ENCODE measurements at regions not wholly inside any gene's neighbourhood (a gene's known extent, or its start where the extent isn't known, plus 50 kb on each side); places are given as distances from the start of the nearest gene placed in this dataset.

DNA sequence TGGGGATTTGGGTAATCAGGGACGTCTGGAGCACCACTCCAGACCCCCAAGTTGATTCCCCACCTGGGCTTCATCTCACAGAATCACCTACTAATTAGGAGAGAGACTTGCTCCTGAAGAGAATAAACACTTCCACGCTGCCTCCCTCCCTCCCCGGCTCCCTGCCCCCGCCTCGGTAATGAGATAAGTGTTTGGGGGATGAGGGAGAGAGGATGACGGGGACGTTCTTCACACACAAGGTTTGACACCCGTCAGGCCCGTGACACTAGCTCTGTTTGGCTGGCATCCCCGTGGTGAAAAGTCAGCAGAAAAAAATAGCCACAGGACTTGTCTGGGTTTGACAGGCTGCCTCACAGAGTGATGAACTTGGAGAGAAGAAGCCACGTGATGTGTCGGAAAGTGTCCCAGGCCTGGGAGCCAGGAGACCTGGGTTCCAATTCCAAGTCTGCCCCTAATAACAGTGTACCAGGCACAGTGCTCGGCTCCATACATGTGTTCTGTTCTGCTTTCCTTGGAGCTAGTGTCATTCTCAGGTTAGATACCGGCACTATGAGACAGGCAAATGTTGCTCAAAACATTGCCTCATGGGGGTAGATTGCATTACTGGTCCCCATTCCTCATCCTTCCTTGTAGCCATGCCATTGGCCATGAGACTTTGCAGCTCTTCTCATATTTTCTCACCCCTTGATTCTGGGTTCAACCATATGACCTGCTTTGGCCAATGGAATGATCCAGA is 578.0 kb downstream of the BCOR start:
- no peak for DNase-seq
- intact Hi-C loops (cut with micrococcal nuclease; ENCODE audit: unreplicated experiment), result no loop called here
- no peak overlapping the region for H3K4me3 Mint-ChIP-seq (ENCODE audit: low read depth, unreplicated experiment)
- H3K27ac Mint-ChIP-seq (ENCODE audit: unreplicated experiment), result no peak overlapping the region
- H3K4me1 Mint-ChIP-seq (ENCODE audit: low read depth, unreplicated experiment), result no peaks in the 10 kb centered on the region
- CTCF ChIA-PET, result no interaction called here
- no peaks in the 10 kb centered on the region for H3K9me3 Mint-ChIP-seq (ENCODE audit: low read depth, unreplicated experiment)
- H3K27me3 Mint-ChIP-seq (ENCODE audit: unreplicated experiment), result peaks cover 88% of the 10 kb centered on the region
- BruUV-seq (replicated peaks), result no TSS peak
- TF ChIP-seq, protein P1, sequence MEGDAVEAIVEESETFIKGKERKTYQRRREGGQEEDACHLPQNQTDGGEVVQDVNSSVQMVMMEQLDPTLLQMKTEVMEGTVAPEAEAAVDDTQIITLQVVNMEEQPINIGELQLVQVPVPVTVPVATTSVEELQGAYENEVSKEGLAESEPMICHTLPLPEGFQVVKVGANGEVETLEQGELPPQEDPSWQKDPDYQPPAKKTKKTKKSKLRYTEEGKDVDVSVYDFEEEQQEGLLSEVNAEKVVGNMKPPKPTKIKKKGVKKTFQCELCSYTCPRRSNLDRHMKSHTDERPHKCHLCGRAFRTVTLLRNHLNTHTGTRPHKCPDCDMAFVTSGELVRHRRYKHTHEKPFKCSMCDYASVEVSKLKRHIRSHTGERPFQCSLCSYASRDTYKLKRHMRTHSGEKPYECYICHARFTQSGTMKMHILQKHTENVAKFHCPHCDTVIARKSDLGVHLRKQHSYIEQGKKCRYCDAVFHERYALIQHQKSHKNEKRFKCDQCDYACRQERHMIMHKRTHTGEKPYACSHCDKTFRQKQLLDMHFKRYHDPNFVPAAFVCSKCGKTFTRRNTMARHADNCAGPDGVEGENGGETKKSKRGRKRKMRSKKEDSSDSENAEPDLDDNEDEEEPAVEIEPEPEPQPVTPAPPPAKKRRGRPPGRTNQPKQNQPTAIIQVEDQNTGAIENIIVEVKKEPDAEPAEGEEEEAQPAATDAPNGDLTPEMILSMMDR (IDR thresholded peaks at IDR 0.05; ENCODE audit: unreplicated experiment), result no peak
- no peaks in the 10 kb centered on the region for H3K36me3 Mint-ChIP-seq (ENCODE audit: insufficient read depth, unreplicated experiment)

DNA sequence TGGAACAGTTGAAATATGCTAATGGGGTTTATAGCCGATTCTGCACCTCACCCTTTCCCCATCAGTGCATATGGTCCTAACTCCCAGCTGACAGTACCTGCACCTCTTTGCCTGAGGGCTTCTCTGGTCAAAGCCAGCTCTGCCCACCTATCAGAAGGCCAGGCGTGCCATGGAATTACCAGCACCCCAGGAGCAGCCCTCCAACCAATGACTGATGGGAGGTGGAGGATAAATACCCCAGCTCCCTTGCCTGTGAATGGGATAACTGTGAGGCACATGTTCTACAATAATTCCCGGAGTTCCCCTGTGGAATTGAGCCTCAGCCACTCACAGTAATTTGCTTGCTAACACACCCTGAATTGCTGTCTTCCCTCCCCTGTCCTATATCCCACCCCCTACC is 572.0 kb downstream of the BCOR start:
- Mint-ChIP-seq H3K27ac (ENCODE audit: unreplicated experiment) (no peak overlapping the region), H3K4me3 (ENCODE audit: low read depth, unreplicated experiment) (no peak overlapping the region), H3K4me1 (ENCODE audit: low read depth, unreplicated experiment) (no peaks in the 10 kb centered on the region), H3K27me3 (ENCODE audit: unreplicated experiment) (peaks cover 69% of the 10 kb centered on the region), H3K36me3 (ENCODE audit: insufficient read depth, unreplicated experiment) (no peaks in the 10 kb centered on the region), H3K9me3 (ENCODE audit: low read depth, unreplicated experiment) (no peaks in the 10 kb centered on the region)
- intact Hi-C loops (cut with micrococcal nuclease; ENCODE audit: unreplicated experiment), result no loop called here
- TF ChIP-seq, protein P1 (IDR thresholded peaks at IDR 0.05; ENCODE audit: unreplicated experiment), result no peak
- BruUV-seq (replicated peaks), result no TSS peak
- CTCF ChIA-PET, result no interaction called here
- DNase-seq, result no peak

DNA sequence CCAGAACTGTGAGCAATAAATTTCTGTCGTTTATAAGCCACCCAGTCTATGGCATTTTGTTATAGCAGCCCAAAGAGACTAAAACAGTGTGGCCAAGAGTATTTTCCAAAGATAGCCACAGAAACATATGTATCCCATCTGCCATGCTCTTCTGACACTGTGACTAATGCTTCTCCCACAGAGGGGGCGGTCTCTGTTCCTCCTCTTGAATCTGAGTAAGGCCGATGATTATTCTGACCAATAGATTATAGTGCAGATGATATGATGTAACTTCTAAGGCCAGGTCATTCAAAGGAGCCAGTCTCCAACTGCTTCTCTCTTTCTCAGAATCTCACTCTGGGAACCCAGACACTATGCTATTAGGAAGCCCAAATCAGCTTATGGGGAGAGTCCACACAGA is 570.7 kb downstream of the BCOR start:
- CTCF ChIA-PET, result no interaction called here
- intact Hi-C loops (cut with micrococcal nuclease; ENCODE audit: unreplicated experiment), result no loop called here
- no peaks in the 10 kb centered on the region for H3K9me3 Mint-ChIP-seq (ENCODE audit: low read depth, unreplicated experiment)
- H3K4me1 Mint-ChIP-seq (ENCODE audit: low read depth, unreplicated experiment), result no peaks in the 10 kb centered on the region
- peaks cover 62% of the 10 kb centered on the region for H3K27me3 Mint-ChIP-seq (ENCODE audit: unreplicated experiment)
- BruUV-seq (replicated peaks), result no TSS peak
- no peaks in the 10 kb centered on the region for H3K36me3 Mint-ChIP-seq (ENCODE audit: insufficient read depth, unreplicated experiment)
- no peak overlapping the region for H3K27ac Mint-ChIP-seq (ENCODE audit: unreplicated experiment)
- no peak overlapping the region for H3K4me3 Mint-ChIP-seq (ENCODE audit: low read depth, unreplicated experiment)
- DNase-seq, result no peak
- TF ChIP-seq, protein P1 (IDR thresholded peaks at IDR 0.05; ENCODE audit: unreplicated experiment), result no peak

DNA sequence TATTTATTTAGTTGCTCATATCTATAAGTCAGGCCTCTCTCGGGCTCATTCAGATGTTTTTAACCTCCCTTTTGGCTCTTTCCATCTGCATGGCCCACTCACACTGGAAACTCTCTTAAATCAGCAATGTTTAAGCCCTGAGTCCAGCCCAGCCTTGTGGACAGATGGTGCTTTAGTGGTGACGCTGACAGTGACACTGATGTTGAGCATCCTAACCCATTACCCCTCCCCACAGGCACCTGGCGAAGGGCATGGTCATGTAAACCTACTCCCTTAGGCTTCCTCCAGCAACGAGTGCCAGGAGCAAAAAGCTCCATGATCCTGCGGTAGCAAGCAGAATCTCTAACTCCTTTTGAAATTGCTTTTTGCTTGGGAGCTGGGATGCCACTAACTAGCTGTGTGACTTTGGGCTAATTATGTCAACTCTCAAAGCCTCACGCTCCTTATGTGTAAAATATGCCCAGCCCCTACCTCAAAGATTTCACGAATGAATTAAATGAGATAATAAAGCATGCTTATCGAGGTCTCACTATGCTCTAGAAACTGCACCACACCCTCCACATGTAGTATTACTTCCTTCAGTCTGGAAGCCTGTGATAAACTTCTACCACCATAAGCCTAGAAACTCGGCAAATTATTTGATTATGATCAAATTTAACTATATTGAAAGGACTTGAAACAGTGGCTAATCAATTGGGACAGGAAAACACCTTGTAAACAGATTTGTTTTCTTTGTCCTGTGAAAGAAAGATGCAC is 569.4 kb downstream of the BCOR start:
- Mint-ChIP-seq H3K9me3 (ENCODE audit: low read depth, unreplicated experiment) (no peaks in the 10 kb centered on the region), H3K4me1 (ENCODE audit: low read depth, unreplicated experiment) (no peaks in the 10 kb centered on the region), H3K4me3 (ENCODE audit: low read depth, unreplicated experiment) (no peak overlapping the region), H3K27me3 (ENCODE audit: unreplicated experiment) (peaks cover 67% of the 10 kb centered on the region), H3K36me3 (ENCODE audit: insufficient read depth, unreplicated experiment) (no peaks in the 10 kb centered on the region), H3K27ac (ENCODE audit: unreplicated experiment) (no peak overlapping the region)
- CTCF ChIA-PET, result no interaction called here
- no peak for DNase-seq
- BruUV-seq (replicated peaks), result no TSS peak
- intact Hi-C loops (cut with micrococcal nuclease; ENCODE audit: unreplicated experiment), result no loop called here
- TF ChIP-seq, protein P1 (IDR thresholded peaks at IDR 0.05; ENCODE audit: unreplicated experiment), result no peak

Data from Calu3 (cell line).